Heart left ventricle (tissue), 13 donors: ENCODE measurements at regions not wholly inside any gene's neighbourhood (a gene's known extent, or its start where the extent isn't known, plus 50 kb on each side); places are given as distances from the start of the nearest gene placed in this dataset.

Experiments
- CTCF ChIP-seq, 12 donors: fragments of 200-600 bp; sonication (generic) in 4 of 12; IDR thresholded peaks; one replicate each; pipeline versions ENCODE4 v1.5.0 to v1.8.0; 2018 to 2022; ENCODE audit warnings: antibody characterized with exemption in 12 of 12, mild to moderate bottlenecking in 5 of 12
- POLR2A ChIP-seq, 2 donors: fragments of 450-650 bp; IDR thresholded peaks; one replicate each; pipeline ENCODE4 v1.6.1; 2017; ENCODE audit warnings: antibody characterized with exemption in 2 of 2, mild to moderate bottlenecking in 2 of 2, moderate library complexity in 2 of 2
- donor health status: ischemic (EF 13 %, LVEDD 7.1; RV severe dilation, severe dysfunction).
- donor health status: DM: no; HTN: yes; CAD: no.
- donor health status: DM: no; HTN: no; CAD: no.
- donor health status: ischemic (EF 25% LVEDD 6.9; RV normal size, moderate dysfunction).
- donor health status: ischemic (EF 25% LVEDD 5.7; RV mildly dilated, moderate dysfunction).
- donor health status: ischemic (EF 35%, LVEDD 5.7; RV mildly dilated, moderate dysfunction).
- donor health status: nonischemic (EF 11% LVEDD 7.7; RV severe dilation, severe dysfunction).
- donor health status: DM: yes; HTN: yes; CAD: no.
- donor health status: PGD.
- donor health status: ischemic (EF 29% LVEDD 5.4; RV normal size, mild dysfunction).
- donor health status: nonischemic (EF 23%, LVEDD 6.1; RV moderate dilation, normal function).

DNA sequence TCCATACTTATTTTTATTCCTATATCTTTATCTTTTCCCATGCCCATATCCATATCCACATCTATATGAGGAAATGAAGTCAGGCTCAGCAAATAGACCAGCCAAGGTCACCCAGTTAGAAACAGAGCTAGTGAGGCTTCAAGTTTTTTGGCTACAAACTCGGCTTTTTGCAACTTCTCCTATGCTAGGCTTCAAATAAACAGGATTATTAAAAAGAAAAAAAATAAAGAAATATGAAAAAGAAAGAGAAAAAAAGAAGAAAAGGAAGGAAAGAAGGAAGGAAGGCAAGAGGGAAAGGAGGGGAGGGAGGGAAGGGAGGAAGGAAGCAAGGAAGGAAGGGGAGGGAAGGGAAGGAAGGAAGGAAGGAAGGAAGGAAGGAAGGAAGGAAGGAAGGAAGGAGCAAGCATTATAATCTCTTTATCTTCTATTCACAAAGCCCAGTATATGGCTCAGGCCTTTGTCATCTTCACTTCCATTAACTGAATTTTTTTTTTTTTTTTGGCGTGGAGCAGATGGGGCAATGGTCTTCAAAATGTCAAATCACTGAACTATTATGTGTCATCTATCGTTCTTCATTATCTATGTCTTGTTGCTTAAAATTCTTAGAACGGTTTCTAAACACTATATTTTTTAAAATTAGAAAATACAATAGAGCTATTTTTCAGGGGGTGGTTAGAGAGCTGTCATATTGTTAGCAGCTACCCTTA is 418.2 kb downstream of the VRK1 start:
- no peak for TF ChIP-seq POLR2A (IDR thresholded peaks at IDR 0.05)
- no peak for TF ChIP-seq CTCF (IDR thresholded peaks at IDR 0.05)
